22Rv1 (cell line): ENCODE measurements at regions not wholly inside any gene's neighbourhood (a gene's known extent, or its start where the extent isn't known, plus 50 kb on each side); places are given as distances from the start of the nearest gene placed in this dataset.

ENCODE experiments used
- H3K27ac ChIP-seq: fragments of 450-650 bp; 2 replicates; pipeline ENCODE4 v1.5.1; 2017
- ZFX ChIP-seq: fragments of 450-650 bp; IDR thresholded peaks from 2 replicates; pipeline ENCODE4 v1.6.1; 2017; ENCODE audit warnings: antibody characterized with exemption, borderline replicate concordance
- TF ChIP-seq, protein P1 (sequence below): fragments of 450-650 bp; IDR thresholded peaks from 2 replicates; pipeline ENCODE4 v1.5.1; 2017; ENCODE audit warnings: mild to moderate bottlenecking

DNA sequence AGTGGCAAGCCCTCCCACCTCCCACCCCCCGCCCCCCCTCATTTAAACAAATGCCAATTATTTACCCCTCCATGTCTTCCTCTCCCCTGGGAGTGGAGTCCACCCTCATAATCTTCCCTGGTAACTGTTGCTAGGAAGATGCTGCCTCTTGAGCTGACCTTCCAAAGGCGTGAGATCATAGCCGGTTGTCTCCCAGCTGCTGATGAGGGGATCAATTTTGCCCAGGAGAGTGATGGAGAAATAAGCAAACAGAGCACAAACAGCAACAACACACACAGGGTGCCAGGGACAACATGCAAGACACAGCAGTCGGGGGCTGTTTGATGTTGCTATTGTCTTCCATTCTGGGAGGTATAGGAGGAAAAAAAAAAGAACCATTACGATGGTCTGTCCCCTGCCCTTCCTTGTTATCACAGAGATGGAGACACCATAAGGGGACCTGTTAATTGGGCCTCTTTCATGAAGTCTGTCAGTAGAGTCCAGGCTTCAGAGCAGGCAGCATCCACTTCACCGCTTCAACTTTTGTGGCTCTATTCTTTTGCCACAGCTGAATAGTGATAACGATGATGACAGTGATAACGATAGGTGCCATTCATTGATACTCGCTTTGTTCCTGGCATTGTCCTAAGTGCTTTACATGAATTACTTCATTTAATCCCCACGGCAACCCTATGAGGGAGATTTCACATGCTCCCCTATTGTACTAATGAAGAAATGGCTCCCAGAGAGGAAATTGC, 76.9 kb upstream of the RGMA start:
- no peak overlapping the region for H3K27ac ChIP-seq
- no peak for TF ChIP-seq ZFX
- TF ChIP-seq, protein P1, sequence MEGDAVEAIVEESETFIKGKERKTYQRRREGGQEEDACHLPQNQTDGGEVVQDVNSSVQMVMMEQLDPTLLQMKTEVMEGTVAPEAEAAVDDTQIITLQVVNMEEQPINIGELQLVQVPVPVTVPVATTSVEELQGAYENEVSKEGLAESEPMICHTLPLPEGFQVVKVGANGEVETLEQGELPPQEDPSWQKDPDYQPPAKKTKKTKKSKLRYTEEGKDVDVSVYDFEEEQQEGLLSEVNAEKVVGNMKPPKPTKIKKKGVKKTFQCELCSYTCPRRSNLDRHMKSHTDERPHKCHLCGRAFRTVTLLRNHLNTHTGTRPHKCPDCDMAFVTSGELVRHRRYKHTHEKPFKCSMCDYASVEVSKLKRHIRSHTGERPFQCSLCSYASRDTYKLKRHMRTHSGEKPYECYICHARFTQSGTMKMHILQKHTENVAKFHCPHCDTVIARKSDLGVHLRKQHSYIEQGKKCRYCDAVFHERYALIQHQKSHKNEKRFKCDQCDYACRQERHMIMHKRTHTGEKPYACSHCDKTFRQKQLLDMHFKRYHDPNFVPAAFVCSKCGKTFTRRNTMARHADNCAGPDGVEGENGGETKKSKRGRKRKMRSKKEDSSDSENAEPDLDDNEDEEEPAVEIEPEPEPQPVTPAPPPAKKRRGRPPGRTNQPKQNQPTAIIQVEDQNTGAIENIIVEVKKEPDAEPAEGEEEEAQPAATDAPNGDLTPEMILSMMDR: no peak

DNA sequence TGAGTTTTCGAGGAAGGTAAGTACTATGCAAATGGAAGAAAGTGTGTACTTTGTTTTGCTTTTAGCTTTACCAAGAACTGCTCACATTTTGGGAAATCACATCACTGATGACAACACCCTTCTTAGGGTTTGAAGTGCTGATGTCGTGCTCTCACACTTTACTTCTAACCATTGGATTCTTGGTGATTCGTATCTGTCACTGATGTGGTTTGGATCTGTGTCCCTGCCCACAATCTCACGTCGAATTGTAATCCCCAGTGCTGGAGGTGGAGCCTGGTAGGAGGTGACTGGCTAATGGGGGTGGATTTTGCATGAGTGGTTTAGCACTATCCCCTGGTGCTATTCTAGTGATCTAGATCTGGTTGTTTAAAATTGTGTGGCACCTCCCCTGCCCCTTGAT, 75.4 kb upstream of the RGMA start:
- TF ChIP-seq, protein P1: no peak
- TF ChIP-seq ZFX: no peak

DNA sequence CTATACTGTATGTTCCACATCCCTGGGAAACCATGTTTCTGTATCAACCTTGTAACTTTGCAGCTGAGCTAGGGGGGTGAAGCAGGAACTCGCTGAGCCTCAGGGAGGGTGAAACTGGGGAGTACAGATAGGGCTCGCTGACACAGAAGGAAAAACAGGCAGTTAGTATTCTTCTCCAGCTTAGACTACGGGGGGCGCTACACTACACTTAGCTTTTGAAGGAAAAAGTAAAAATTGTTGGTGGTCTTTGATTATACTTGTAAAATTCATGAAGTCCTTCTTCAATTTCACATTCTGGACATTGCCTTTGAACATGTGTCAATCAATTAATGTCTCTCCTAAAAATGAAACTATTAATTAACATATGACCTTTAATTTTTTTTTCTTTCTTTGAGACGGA, 73.5 kb upstream of the RGMA start:
- TF ChIP-seq ZFX: no peak
- TF ChIP-seq, protein P1: no peak
- H3K27ac ChIP-seq: no peak overlapping the region

More for the DNA sequence above, 75.4 kb upstream of the RGMA start:
- no peak overlapping the region for H3K27ac ChIP-seq

DNA sequence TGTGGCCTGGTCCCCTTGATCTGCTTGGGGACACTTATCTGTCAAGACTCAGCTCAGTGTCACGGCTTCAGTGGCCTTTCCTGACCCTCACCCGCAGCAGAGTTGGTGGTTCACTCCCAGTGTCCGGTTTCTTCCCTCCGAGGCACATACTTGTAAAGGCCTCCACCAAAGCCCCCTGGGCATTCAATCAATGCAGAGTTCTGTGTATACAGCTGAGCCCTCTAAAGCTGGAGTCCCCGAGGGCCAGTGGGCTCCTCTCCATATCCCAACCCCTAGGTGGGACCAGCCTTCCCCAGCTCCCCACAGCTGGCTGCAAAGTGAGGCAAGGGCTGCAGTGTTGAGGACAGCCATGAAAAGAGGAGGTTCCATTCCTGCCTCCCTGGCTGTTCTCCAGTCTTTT, 70.9 kb upstream of the RGMA start:
- no peak overlapping the region for H3K27ac ChIP-seq
- TF ChIP-seq, protein P1: no peak
- TF ChIP-seq ZFX: no peak

DNA sequence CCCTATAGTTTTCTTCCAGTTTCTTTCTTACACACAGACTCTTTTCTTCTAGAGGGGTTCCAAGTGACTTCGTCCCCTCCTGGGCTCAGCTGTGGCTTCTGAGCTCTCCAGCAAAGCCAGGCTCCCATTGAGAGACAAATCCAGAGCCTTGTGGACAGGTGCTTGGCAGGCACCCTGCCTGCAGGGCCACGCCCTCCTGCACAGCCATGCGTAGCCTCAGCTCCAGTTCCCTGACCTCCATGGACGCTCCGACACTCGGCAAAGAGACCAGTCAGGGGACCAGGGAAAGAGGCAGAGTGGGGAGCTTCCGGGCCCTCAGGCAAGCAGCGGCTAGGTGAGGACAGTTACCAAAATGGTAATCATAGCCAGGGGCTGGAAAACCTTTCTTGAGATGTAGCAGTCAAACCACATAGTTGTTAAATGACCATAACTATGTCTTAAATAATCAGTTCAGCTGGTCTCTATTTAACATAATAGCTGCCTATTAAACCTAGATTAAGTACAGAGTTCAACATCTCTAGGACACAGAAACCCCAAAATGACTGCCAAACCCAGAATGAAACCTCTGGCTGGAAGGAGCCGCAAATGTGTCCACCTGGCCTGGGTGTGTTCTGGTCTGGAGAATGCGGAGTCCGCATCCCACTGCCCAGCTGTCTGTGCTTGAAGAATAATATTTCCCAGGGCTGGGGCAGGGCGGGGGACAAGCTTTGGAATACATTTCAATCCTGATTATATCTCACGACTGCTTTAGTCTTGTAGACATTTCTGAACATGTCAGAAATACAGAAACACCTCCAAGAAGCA, 69.3 kb upstream of the RGMA start:
- H3K27ac ChIP-seq: no peak overlapping the region
- no peak for TF ChIP-seq ZFX
- TF ChIP-seq, protein P1: no peak

DNA sequence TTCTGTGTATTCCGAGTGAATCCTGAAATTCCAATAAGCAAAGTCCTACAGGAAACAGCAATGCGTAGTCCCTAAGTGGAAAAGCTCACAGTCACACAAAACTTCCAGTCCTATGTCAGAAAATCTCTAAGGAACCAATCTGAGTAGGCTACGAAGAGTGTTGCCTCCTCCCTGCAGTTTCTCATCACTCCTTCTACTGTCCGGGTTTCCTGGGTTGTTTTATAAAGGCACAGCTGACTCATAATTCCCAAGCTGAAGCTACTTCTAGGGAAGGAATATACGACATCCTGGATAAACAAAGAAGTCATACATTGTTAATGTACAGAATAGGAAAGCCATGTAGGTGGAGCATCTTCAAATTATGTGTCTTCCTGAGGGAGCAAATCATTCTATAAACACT, 65.7 kb upstream of the RGMA start:
- TF ChIP-seq, protein P1: no peak
- no peak for TF ChIP-seq ZFX
- no peak overlapping the region for H3K27ac ChIP-seq

DNA sequence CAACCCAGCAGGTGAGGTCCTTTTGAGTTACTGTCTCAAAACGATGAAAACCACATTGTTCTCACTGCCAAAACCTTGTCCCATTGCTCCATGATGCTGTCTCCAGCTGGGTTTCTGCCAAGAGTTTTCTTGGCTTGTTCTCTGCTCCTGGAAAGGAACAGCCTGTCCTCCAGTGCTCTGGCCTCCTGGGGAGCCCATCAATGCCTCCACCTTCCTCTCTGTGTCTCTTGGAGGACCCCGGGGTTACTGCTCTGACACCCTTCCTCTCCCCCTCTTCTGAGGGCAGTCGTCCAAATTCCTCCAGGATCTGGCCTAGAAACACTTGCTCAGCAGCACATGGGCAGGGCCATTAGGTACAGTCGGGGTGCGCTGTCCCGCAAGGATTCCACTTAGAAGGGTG, 63.9 kb upstream of the RGMA start:
- TF ChIP-seq, protein P1: no peak
- TF ChIP-seq ZFX: no peak
- H3K27ac ChIP-seq: no peak overlapping the region
